ENCODE measurements at regions not wholly inside any gene's neighbourhood (a gene's known extent, or its start where the extent isn't known, plus 50 kb on each side); places are given as distances from the start of the nearest gene placed in this dataset.
A peak's percentile ranks its signal among the peaks of the same experiment; 100 is the strongest.

GRCh38 chr3:45311953-45312801 lies 76.2 kb upstream of the LARS2 start:
- H3K9ac ChIP-seq (ENCODE audit: extremely low read depth, low read length, poor library complexity, severe bottlenecking) = no peak overlapping the region
- 40 to 48% methylated on average over 6 to 9 of the region's 9 CpGs for WGBS, 2 experiments (ENCODE audit: insufficient coverage in 1 of 2, insufficient read length in 1 of 2)
- H3K4me3 Mint-ChIP-seq = peak overlapping the region; percentile 12

GRCh38 chr3:45312836-45313493 lies 75.4 kb upstream of the LARS2 start:
- WGBS, 2 experiments (ENCODE audit: insufficient coverage in 1 of 2, insufficient read length in 1 of 2) = 31 to 81% methylated on average over 2 to 7 of the region's 7 CpGs
- peaks cover 5% of the 10 kb centered on the region for H3K9me3 Mint-ChIP-seq
- DNase-seq = peak; percentile 73
- Histone ChIP-seq H3K4me3 (ENCODE audit: low read length) (no peak overlapping the region), H3K9ac (ENCODE audit: extremely low read depth, low read length, poor library complexity, severe bottlenecking) (no peak overlapping the region), H3K27me3 (ENCODE audit: control insufficient read depth, insufficient read depth, low read length, poor library complexity, severe bottlenecking) (no peaks in the 10 kb centered on the region), H3K36me3 (ENCODE audit: control insufficient read depth, insufficient read depth, low read length) (no peaks in the 10 kb centered on the region), H3K9me3 (ENCODE audit: control insufficient read depth, low read length) (peaks cover 6% of the 10 kb centered on the region), H3K4me1 (ENCODE audit: control insufficient read depth, insufficient read depth, low read length) (peaks cover 11% of the 10 kb centered on the region), H3K27ac (ENCODE audit: low read depth, low read length) (no peak overlapping the region)
- no peaks in the 10 kb centered on the region for H3K36me3 Mint-ChIP-seq (ENCODE audit: low read depth)
- no peak for TF ChIP-seq CTCF (conservative IDR thresholded peaks at IDR 0.05)
- H3K27ac Mint-ChIP-seq = peak overlapping the region; percentile 85
- H3K4me3 Mint-ChIP-seq = peak overlapping the region; percentile 37
- H3K4me1 Mint-ChIP-seq = peaks cover 33% of the 10 kb centered on the region
- H3K27me3 Mint-ChIP-seq (ENCODE audit: insufficient read depth) = peaks cover 9% of the 10 kb centered on the region

More at GRCh38 chr3:45311953-45312801, 76.2 kb upstream of the LARS2 start:
- Histone ChIP-seq H3K27me3 (ENCODE audit: control insufficient read depth, insufficient read depth, low read length, poor library complexity, severe bottlenecking) (no peaks in the 10 kb centered on the region), H3K9me3 (ENCODE audit: control insufficient read depth, low read length) (peaks cover 11% of the 10 kb centered on the region), H3K27ac (ENCODE audit: low read depth, low read length) (no peak overlapping the region), H3K36me3 (ENCODE audit: control insufficient read depth, insufficient read depth, low read length) (no peaks in the 10 kb centered on the region), H3K4me1 (ENCODE audit: control insufficient read depth, insufficient read depth, low read length) (peaks cover 11% of the 10 kb centered on the region), H3K4me3 (ENCODE audit: low read length) (no peak overlapping the region)
- no peak for TF ChIP-seq CTCF (conservative IDR thresholded peaks at IDR 0.05)
- Mint-ChIP-seq H3K27ac (peak overlapping the region; percentile 85), H3K9me3 (peaks cover 12% of the 10 kb centered on the region), H3K36me3 (ENCODE audit: low read depth) (peaks cover under 1% of the 10 kb centered on the region), H3K4me1 (peaks cover 33% of the 10 kb centered on the region), H3K27me3 (ENCODE audit: insufficient read depth) (peaks cover 14% of the 10 kb centered on the region)
- DNase-seq = peak; percentile 63

- Histone ChIP-seq H3K9ac (ENCODE audit: extremely low read depth, low read length, poor library complexity, severe bottlenecking) (no peak overlapping the region), H3K9me3 (ENCODE audit: control insufficient read depth, low read length) (peaks cover 4% of the 10 kb centered on the region), H3K36me3 (ENCODE audit: control insufficient read depth, insufficient read depth, low read length) (no peaks in the 10 kb centered on the region), H3K27ac (ENCODE audit: low read depth, low read length) (no peak overlapping the region), H3K27me3 (ENCODE audit: control insufficient read depth, insufficient read depth, low read length, poor library complexity, severe bottlenecking) (no peaks in the 10 kb centered on the region), H3K4me3 (ENCODE audit: low read length) (no peak overlapping the region), H3K4me1 (ENCODE audit: control insufficient read depth, insufficient read depth, low read length) (peaks cover 11% of the 10 kb centered on the region)
- H3K36me3 Mint-ChIP-seq (ENCODE audit: low read depth) = no peaks in the 10 kb centered on the region
- H3K9me3 Mint-ChIP-seq = peaks cover 5% of the 10 kb centered on the region
- peaks cover 9% of the 10 kb centered on the region for H3K27me3 Mint-ChIP-seq (ENCODE audit: insufficient read depth)
- peak overlapping the region; percentile 37 for H3K4me3 Mint-ChIP-seq
- peak; percentile 74 for DNase-seq
- peak overlapping the region; percentile 85 for H3K27ac Mint-ChIP-seq
- 52 to 61% methylated on average over 7 to 8 of the region's 8 CpGs for WGBS, 2 experiments (ENCODE audit: insufficient coverage in 1 of 2, insufficient read length in 1 of 2)
- H3K4me1 Mint-ChIP-seq = peaks cover 38% of the 10 kb centered on the region
- no peak for TF ChIP-seq CTCF (conservative IDR thresholded peaks at IDR 0.05)
Measured at GRCh38 chr3:45313743-45314403, 74.5 kb upstream of the LARS2 start.

All from endodermal cell (in vitro differentiated cells).